Gastroesophageal sphincter (tissue), 3 donors: ENCODE measurements at regions not wholly inside any gene's neighbourhood (a gene's known extent, or its start where the extent isn't known, plus 50 kb on each side); places are given as distances from the start of the nearest gene placed in this dataset.

Experiments
- CTCF ChIP-seq, 4 experiments: fragments of 200-600 bp in 2 of 4; fragments of 450-650 bp in 2 of 4; sonication (generic) in 1 of 4; IDR thresholded peaks; one replicate each; pipeline ENCODE4 v1.5.1; 2017 to 2019; ENCODE audit warnings: antibody characterized with exemption in 4 of 4, mild to moderate bottlenecking in 2 of 4, moderate library complexity in 2 of 4
- POLR2A ChIP-seq, 2 donors: fragments of 450-650 bp; IDR thresholded peaks; one replicate each; pipeline ENCODE4 v1.6.1; 2017; ENCODE audit warnings: antibody characterized with exemption in 2 of 2, mild to moderate bottlenecking in 2 of 2, moderate library complexity in 1 of 2

GRCh38 chr1:221611656-221612046 lies 130.2 kb downstream of the DUSP10 start:
- TF ChIP-seq CTCF (IDR thresholded peaks at IDR 0.05) = no peak
- no peak for TF ChIP-seq POLR2A (IDR thresholded peaks at IDR 0.05)
